Ecto neural progenitor cell (in vitro differentiated cells): ENCODE measurements at regions not wholly inside any gene's neighbourhood (a gene's known extent, or its start where the extent isn't known, plus 50 kb on each side); places are given as distances from the start of the nearest gene placed in this dataset.

Experiments
- DNase-seq: peaks from one replicate; pipeline ENCODE4 v3.0.0-alpha.2; 2018; ENCODE audit warnings: low spot score

DNA sequence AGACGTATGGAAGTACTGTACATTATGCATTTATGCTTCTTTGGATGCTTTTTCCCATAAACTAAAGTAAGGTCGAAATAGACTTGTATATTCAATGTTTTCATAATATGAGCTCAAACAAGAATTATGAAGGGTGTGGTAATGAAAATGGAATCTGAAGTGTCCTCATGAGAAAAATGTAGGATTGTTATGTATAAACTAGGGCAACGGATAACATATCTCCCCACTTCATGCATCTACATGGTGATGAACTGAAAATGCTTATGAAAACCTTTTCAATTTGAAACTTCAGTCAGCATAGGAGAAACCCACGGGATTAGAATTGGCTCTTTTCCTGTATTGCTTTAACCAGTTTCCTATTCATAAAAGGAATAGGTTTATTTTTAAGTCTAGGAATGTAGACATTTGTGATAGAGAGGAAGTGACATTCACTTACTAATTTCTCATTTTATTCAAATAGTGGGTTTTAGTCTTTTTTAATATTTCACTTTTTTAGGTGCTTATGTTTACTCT, 608.2 kb upstream of the GCFC2 start:
- DNase-seq: no peak

DNA sequence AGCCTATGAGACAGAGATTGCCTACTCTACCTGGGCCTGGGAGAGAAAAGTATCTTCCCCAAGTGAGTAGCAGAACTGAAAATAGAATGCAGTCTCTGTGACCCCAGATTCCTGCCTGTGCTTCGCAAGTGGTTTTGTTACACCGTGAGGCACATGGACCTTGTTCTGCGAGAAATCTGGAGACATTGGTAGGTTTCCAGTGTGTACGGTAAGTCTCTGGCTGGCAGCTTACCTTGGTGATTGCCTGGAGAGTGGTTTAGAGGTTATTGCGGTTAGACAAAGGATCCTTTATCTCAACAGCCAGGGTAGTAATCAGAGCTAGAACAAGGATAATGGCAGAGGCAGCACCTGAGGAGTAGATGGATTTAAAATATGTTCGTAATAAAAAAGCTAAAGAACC, 606.0 kb upstream of the GCFC2 start:
- DNase-seq: no peak

- no peak for DNase-seq
Observed at GRCh38 chr2:76314271-76315020, 603.7 kb upstream of the GCFC2 start.

DNA sequence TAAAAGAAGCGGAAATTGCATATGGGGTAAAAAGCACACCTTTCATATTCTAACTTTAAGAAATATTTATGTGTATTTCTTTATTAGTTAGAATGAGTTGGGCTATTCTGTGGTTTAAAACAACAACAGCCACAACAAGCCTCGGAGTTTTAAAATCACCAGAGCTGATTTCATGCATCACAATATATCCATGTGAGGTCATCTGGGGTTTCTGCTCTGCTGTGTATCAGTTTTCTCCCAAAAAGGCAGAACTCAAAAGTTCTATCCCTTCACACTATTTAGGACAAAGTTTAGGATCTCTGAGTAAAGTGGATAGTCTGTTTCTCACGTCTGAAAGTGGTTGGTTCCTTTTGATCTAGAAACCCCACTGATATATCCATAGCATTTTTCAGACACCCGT, 601.5 kb upstream of the GCFC2 start:
- DNase-seq: no peak

GRCh38 chr2:76311728-76312127, 601.0 kb upstream of the GCFC2 start:
- no peak for DNase-seq

DNA sequence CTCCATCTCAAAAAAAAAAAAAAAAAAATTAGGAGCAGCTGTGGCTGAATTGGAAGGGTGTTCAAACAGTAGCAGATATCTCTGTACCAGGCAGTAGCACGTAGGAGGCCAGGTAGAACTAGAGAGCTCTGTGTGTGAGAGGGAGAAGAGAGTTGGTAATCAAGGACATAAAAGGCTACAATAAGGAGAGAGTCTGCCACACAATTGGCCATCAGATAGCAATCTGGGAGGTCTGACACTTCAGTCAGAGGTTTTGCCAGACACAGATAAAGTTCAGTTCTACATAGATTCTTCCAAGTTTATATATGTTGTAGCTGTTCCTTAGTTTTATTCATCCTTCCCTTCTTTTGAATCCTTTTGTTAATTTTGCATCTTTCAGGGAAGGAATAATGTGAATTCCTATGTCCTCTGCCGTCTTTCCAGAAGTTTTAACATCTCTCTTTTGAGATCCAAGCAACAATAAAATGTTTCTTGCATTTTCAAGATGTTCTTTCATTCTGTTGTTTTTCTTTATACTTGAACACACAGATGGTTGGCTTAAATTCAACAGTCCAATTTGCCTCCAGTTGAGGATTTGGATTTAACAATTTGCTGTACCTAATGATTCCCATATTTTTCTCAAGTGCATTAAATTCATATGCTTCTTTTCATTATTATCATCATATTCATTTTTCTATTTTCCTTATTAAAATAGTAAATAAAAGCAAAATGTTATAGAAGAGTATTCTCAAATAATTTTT, 600.3 kb upstream of the GCFC2 start:
- DNase-seq: no peak

GRCh38 chr2:76307495-76307894, 596.8 kb upstream of the GCFC2 start:
- no peak for DNase-seq

GRCh38 chr2:76298041-76298440, 587.3 kb upstream of the GCFC2 start:
- no peak for DNase-seq

GRCh38 chr2:76296438-76296837, 585.7 kb upstream of the GCFC2 start:
- no peak for DNase-seq

- DNase-seq: no peak
Observed at GRCh38 chr2:76295762-76296161, 585.0 kb upstream of the GCFC2 start.

DNA sequence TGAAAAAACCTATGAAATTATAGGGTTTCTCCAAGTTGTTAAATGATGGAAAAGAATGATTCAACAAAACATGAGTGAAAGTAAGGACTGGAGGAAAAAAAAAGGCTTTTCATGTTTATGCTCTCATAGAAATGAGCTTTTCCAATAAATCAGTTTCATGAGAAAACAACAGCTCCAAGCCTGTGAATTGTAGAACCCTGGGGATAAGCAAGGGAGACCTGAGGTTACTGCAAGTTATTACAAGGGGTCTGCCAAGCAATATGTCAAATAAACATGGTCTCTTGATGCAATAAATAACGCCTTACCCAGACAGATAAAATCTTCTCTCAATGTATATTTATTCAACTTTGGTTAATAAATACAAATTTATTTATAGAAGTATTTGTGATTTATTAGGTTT, 577.9 kb upstream of the GCFC2 start:
- no peak for DNase-seq

GRCh38 chr2:76288146-76288545, 577.4 kb upstream of the GCFC2 start:
- DNase-seq: no peak

GRCh38 chr2:76283350-76283749, 572.6 kb upstream of the GCFC2 start:
- DNase-seq: no peak

GRCh38 chr2:76281156-76281841, 570.6 kb upstream of the GCFC2 start:
- no peak for DNase-seq

DNA sequence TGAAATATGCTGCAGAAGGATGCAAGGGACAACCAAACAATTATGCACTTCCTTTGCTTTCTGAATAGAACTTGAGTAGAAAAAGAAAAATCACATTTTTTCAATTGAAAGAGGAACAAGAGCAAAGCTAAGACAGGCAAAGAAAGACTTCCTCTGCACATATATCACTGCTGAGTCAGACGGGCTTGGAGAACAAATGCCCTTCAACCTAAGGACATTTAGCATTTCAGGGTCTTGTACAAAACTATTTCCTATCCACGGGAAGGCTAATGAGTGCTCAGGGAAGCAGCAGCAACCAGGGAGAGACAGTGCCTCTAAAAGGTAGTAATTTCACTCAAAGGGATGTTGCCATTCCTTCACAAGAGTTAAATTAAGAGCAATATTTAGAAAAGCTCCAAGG, 570.0 kb upstream of the GCFC2 start:
- DNase-seq: no peak

GRCh38 chr2:76279142-76279541, 568.4 kb upstream of the GCFC2 start:
- DNase-seq: no peak

GRCh38 chr2:76275788-76276187, 565.1 kb upstream of the GCFC2 start:
- DNase-seq: no peak

- DNase-seq: no peak
Observed at GRCh38 chr2:76274676-76275075, 564.0 kb upstream of the GCFC2 start.

GRCh38 chr2:76274160-76274559, 563.4 kb upstream of the GCFC2 start:
- no peak for DNase-seq

GRCh38 chr2:76270096-76270710, 559.5 kb upstream of the GCFC2 start:
- no peak for DNase-seq

GRCh38 chr2:76268902-76269620, 558.3 kb upstream of the GCFC2 start:
- DNase-seq: no peak

GRCh38 chr2:76268484-76268883, 557.8 kb upstream of the GCFC2 start:
- DNase-seq: no peak
